ENCODE measurements at regions not wholly inside any gene's neighbourhood (a gene's known extent, or its start where the extent isn't known, plus 50 kb on each side); places are given as distances from the start of the nearest gene placed in this dataset.

GRCh38 chr3:187932530-187932929, 187.3 kb upstream of the BCL6 start:
- Histone ChIP-seq H3K4me1 (ENCODE audit: insufficient read depth, low read length) (no peaks in the 10 kb centered on the region), H3K9me3 (ENCODE audit: control insufficient read depth, low read depth, low read length) (no peaks in the 10 kb centered on the region), H3K23ac (ENCODE audit: insufficient read length, low read depth, low read length) (no peak overlapping the region), H3K27ac (ENCODE audit: insufficient read length, low read depth, low read length) (no peak overlapping the region), H4K91ac (ENCODE audit: insufficient read length, low read depth, low read length) (no peak overlapping the region), H3K79me2 (ENCODE audit: insufficient read depth, low read length) (no peaks in the 10 kb centered on the region), H3K27me3 (ENCODE audit: insufficient read depth, low read length) (no peaks in the 10 kb centered on the region), H4K5ac (ENCODE audit: insufficient read length, low read depth, low read length) (no peak overlapping the region), H3K4me2 (ENCODE audit: insufficient read depth, insufficient read length, low read length) (no peak overlapping the region), H4K8ac (replicated peaks; ENCODE audit: insufficient read length, low read depth, low read length) (no peak overlapping the region), H4K20me1 (ENCODE audit: control insufficient read depth, insufficient read depth, insufficient read length) (no peaks in the 10 kb centered on the region), H3K14ac (ENCODE audit: insufficient read depth, low read length) (no peak overlapping the region), H3K23me2 (ENCODE audit: insufficient read length, low read depth, low read length, poor library complexity, severe bottlenecking) (no peaks in the 10 kb centered on the region), H3K4ac (ENCODE audit: low read depth, low read length) (no peak overlapping the region), H3K79me1 (ENCODE audit: insufficient read depth, low read depth, low read length, poor library complexity, severe bottlenecking) (no peaks in the 10 kb centered on the region), H2AFZ (ENCODE audit: low read length) (no peak overlapping the region), H3K18ac (ENCODE audit: insufficient read length, low read depth, low read length) (no peak overlapping the region), H2BK12ac (ENCODE audit: insufficient read length, low read depth, low read length) (no peak overlapping the region), H2BK120ac (ENCODE audit: low read depth, low read length, poor library complexity, severe bottlenecking) (peak overlapping the region; percentile 38), H2AK5ac (ENCODE audit: insufficient read length, low read length) (no peak overlapping the region), H3T11ph (ENCODE audit: low read length) (no peak overlapping the region), H2BK15ac (ENCODE audit: low read depth, low read length) (no peak overlapping the region), H2BK5ac (ENCODE audit: insufficient read length, low read length) (no peak overlapping the region), H2BK20ac (ENCODE audit: low read depth, low read length, poor library complexity, severe bottlenecking) (no peak overlapping the region), H3K9ac (ENCODE audit: extremely low read depth, insufficient read length, low read length) (no peak overlapping the region), H3K56ac (ENCODE audit: insufficient read length, low read depth, low read length) (no peak overlapping the region)
- H3K9me3 Mint-ChIP-seq = no peaks in the 10 kb centered on the region
- H3K4me1 Mint-ChIP-seq = peaks cover 2 to 14% of the 10 kb centered on the region in 2 experiments; a peak in 3 of 4 replicates
- no peak overlapping the region for H3K27ac Mint-ChIP-seq
- TF ChIP-seq CTCF (conservative IDR thresholded peaks at IDR 0.05) = no peak
- WGBS (ENCODE audit: extremely low coverage, insufficient read length, low lambda C conversion rate) = no CpG with 5 or more reads among the region's 6 CpGs
- no peak overlapping the region for H3K4me3 Mint-ChIP-seq
- peaks cover 2% of the 10 kb centered on the region; the same call in 1 of the 2 replicates for H3K27me3 Mint-ChIP-seq (ENCODE audit: low read depth)
- H3K36me3 Mint-ChIP-seq (ENCODE audit: insufficient read depth in 1 of 3, low read depth in 3 of 3) = no peaks in the 10 kb centered on the region
- DNase-seq = no peak

All from H9 (cell line).